IMR-90 (cell line): ENCODE measurements at regions not wholly inside any gene's neighbourhood (a gene's known extent, or its start where the extent isn't known, plus 50 kb on each side); places are given as distances from the start of the nearest gene placed in this dataset.

Experiments used
- BHLHE40 ChIP-seq: fragments of 150-350 bp; IDR thresholded peaks from 2 replicates; pipeline ENCODE4 v1.6.1; 2016; ENCODE audit warnings: mild to moderate bottlenecking, low read depth, low read length
- CTCF ChIP-seq: conservative IDR thresholded peaks from 2 replicates; pipeline ENCODE4 v1.5.1; 2012; ENCODE audit warnings: mild to moderate bottlenecking, low read depth, low read length, improper control_type of control experiment
- FOS ChIP-seq: fragments of 150-350 bp; IDR thresholded peaks from 2 replicates; pipeline ENCODE4 v1.6.1; 2016; ENCODE audit warnings: low read depth, low read length
- MAFK ChIP-seq: IDR thresholded peaks from 2 replicates; pipeline ENCODE4 v1.6.1; 2012; ENCODE audit warnings: low read depth, low read length, improper control_type of control experiment
- RAD21 ChIP-seq: IDR thresholded peaks from 2 replicates; pipeline ENCODE4 v1.6.1; 2012; ENCODE audit warnings: low read length, improper control_type of control experiment
- RCOR1 ChIP-seq: IDR thresholded peaks from 2 replicates; pipeline ENCODE4 v1.6.1; 2012; ENCODE audit warnings: mild to moderate bottlenecking, low read length, improper control_type of control experiment; ENCODE audit not compliant: insufficient replicate concordance

DNA sequence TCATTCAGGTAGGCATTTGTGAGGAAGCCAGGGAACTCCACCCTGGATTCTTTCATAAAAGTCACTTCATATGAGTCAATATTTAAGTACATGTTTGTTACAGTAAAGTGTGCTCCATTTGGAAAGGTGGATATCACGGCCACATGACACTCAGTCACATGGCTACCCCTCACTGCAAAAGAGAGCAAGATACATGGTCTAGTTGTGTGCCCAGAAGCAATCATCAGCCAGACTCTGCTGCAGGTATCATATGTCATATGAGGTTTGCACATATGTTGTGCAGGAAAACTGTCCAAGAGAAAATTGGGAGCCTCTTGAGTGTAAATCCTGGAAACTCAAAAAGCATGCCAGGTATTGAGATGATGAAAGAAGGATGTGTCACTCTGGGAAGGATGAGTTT is 55.0 kb upstream of the NMNAT3 start:
- TF ChIP-seq CTCF (no peak), RAD21 (no peak), BHLHE40 (no peak), RCOR1 (no peak), FOS (no peak), MAFK (no peak)
